Stomach (tissue), 4 donors: ENCODE measurements at regions not wholly inside any gene's neighbourhood (a gene's known extent, or its start where the extent isn't known, plus 50 kb on each side); places are given as distances from the start of the nearest gene placed in this dataset.

Source experiments
- EP300 ChIP-seq: sonication (generic); formaldehyde crosslinking; IDR thresholded peaks from one replicate; pipeline ENCODE4 v1.6.1; 2017; ENCODE audit warnings: antibody characterized with exemption
- POLR2A ChIP-seq, 4 donors: fragments of 450-650 bp; IDR thresholded peaks; one replicate each; pipeline ENCODE4 v1.6.1; 2016; ENCODE audit warnings: antibody characterized with exemption in 4 of 4, control low read depth in 2 of 4, mild to moderate bottlenecking in 1 of 4, moderate library complexity in 1 of 4
- POLR2AphosphoS5 ChIP-seq, 3 donors: sonication (generic); formaldehyde crosslinking; IDR thresholded peaks; one replicate each; pipeline ENCODE4 v1.6.1; 2016; ENCODE audit warnings: antibody characterized with exemption in 3 of 3
- TF ChIP-seq, protein P1 (sequence below), 7 experiments: fragments of 450-650 bp in 4 of 7; fragments of 200-600 bp in 3 of 7; sonication (generic) in 3 of 7; IDR thresholded peaks; one replicate each; pipeline ENCODE4 v1.5.1; 2016 to 2019; ENCODE audit warnings: antibody characterized with exemption in 7 of 7, control low read depth in 2 of 7, mild to moderate bottlenecking in 1 of 7

DNA sequence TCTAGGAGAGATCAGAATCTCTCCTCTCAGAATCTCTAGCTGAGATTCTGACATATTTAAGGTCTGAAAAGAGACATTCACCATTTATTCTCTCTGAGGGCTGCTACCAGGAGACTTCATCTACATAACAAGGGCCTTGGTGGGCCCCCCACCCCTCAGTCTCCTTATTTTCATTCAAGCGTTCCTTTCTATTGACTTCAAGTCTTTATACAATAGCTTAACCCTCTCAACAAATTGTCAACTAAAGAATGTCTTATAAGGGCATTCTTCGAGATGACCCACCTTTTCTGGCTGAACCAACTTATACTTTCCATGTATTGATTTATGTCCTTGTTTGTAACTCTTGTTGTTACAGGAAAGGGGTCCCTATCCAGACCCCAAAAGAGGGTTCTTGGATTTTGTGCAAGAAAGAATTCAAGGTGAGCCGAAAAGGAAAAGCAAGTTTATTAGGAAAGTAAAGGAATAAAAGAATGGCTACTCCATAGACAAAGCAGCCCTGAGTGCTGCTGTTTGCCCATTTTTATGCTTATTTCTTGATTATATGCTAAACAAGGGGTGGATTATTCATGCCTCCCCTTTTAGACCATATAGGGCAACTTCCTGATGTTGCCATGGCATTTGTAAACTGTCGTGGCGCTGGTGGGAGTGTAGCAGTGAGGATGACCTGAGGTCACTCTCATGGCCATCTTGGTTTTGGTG, 209.5 kb upstream of the ALCAM start:
- TF ChIP-seq POLR2A (IDR thresholded peaks at IDR 0.05) (no peak), POLR2AphosphoS5 (IDR thresholded peaks at IDR 0.05) (no peak), EP300 (no peak)
- TF ChIP-seq, protein P1, sequence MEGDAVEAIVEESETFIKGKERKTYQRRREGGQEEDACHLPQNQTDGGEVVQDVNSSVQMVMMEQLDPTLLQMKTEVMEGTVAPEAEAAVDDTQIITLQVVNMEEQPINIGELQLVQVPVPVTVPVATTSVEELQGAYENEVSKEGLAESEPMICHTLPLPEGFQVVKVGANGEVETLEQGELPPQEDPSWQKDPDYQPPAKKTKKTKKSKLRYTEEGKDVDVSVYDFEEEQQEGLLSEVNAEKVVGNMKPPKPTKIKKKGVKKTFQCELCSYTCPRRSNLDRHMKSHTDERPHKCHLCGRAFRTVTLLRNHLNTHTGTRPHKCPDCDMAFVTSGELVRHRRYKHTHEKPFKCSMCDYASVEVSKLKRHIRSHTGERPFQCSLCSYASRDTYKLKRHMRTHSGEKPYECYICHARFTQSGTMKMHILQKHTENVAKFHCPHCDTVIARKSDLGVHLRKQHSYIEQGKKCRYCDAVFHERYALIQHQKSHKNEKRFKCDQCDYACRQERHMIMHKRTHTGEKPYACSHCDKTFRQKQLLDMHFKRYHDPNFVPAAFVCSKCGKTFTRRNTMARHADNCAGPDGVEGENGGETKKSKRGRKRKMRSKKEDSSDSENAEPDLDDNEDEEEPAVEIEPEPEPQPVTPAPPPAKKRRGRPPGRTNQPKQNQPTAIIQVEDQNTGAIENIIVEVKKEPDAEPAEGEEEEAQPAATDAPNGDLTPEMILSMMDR (IDR thresholded peaks at IDR 0.05): no peak
